COR-L47 (cell line): ENCODE measurements at regions not wholly inside any gene's neighbourhood (a gene's known extent, or its start where the extent isn't known, plus 50 kb on each side); places are given as distances from the start of the nearest gene placed in this dataset.
"Not testable (repeated sequence)": the region's sequence is repeated elsewhere in the genome, so short reads cannot be mapped to it uniquely, and the experiment has no call there.

ENCODE experiments used
- DNase-seq: peaks from one replicate; lab custom pipeline; 2025; lab: John Stamatoyannopoulos, UW

DNA sequence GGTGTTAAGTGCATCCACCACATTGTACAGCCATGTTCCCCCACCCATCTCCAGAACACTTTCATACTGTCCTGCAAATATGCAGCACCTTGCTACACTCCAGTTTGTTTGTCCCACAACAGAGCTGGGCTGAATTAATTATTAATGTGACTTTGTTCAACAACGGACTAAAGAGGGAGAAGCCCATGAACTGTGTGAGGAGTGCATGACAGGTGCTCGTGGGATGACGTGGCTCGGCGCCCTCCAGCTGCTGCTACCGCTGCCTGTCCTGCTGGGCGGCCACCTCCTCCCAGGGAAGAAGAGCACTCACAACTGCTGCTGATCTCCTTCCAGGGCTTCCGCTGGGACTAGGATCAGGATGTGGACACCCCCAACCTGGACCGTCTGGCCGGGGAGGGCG lies 111.2 kb upstream of the DEFB108B start:
- DNase-seq: not testable (repeated sequence)

DNA sequence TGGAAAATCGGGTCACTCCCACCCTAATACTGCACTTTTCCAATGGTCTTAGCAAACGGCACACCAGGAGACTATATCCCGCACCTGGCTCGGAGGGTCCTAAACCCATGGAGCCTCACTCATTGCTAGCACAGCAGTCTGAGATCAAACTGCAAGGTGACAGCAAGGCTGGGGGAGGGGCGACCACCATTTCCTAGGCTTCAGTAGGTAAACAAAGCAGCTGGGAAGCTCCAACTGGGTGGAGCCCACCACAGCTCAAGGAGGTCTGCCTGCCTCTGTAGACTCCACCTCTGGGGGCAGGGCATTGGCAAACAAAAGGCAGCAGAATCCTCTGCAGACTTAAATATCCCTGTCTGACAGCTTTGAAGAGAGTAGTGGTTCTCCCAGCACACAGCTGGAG lies 109.0 kb upstream of the DEFB108B start:
- DNase-seq: not testable (repeated sequence)

DNA sequence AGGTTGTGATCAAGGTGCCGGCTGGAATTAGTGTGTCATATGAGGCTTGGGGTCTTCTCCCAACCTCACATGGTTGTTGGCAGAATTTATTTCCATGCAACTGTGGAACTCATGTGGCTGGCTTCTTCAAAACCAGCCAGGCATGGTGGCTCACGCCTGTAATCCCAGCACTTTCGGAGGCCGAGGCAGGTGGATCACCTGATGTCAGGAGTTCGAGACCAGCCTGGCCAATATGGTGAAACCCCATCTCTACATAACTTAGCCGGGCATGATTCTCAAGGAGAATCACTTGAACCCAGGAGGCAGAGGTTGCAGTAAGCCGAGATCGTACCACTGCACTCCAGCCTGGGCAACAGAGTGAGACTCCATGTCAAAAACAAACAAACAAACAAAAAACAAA lies 102.3 kb upstream of the DEFB108B start:
- not testable (repeated sequence) for DNase-seq

DNA sequence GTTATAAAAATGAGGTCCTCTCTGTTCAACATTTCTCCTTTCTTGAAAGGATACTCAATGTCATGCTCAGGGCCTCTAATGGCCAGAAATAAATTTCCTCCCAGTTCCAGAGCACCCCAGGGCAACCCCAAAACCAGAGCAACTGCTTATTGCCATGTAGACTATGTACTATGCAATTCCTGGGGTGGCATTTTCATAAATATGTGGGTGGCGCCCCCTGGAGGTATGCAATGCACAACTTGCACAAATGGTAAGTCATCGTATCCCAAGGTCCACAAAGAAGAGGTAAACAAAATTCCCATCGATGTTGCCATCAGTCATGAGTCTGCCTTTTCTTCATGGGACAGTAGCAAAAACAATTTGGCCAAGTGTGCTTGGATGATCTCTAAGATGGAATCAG lies 98.6 kb upstream of the DEFB108B start:
- DNase-seq: not testable (repeated sequence)

DNA sequence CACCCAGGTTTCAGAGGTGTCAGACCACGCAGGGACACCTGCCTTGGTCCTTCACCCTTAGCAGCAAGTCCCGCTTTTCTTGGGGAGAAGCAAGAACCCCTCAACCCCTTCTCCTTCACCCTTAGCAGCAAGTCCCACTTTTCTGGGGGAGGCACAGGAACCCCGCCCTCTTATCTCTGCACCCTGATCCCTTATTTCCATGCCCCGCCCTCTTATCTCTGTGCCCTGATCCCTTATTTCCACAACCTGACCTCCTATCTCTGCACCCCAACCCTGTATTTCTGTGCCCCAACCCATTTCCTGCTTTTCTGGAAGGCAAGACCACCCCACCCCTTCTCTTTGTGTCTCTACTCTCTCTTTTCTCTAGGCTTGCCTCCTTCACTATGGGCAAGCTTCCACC lies 94.7 kb upstream of the DEFB108B start:
- not testable (repeated sequence) for DNase-seq

DNA sequence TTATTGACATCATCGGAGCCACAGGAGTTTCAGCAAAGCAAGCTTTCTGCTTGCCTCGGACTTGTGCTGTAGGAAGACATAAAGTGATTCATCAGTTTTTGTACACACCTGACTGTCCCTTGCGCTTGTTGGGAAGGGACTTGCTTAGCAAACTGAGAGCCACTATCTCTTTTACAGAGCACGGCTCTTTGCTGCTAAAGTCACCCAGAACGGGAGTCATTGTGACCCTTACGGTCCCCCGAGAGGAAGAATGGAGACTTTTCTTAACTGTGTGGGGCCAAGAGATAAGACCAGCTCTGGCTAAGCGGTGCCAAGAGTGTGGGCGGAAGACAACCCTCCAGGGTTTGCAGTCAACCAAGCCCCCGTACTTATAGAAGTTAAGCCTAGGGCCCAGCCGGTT lies 89.6 kb upstream of the DEFB108B start:
- DNase-seq: not testable (repeated sequence)

DNA sequence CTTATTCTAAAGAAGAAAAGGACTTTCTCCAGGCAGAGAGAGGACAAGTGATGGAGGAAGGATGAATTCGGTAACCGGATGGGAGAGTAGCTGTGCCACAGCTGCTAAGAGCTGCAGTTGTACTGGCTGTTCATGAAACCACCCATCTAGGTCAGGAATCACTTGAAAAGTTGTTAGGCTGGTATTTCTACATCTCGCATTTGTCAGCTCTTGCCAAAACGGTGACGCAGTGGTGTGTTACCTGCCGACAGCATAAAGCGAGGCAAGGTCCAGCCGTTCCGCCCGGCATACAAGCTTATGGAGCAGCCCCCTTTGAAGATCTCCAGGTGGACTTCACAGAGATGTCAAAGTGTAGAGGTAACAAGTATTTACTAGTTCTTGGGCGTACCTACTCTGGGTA lies 87.3 kb upstream of the DEFB108B start:
- not testable (repeated sequence) for DNase-seq

DNA sequence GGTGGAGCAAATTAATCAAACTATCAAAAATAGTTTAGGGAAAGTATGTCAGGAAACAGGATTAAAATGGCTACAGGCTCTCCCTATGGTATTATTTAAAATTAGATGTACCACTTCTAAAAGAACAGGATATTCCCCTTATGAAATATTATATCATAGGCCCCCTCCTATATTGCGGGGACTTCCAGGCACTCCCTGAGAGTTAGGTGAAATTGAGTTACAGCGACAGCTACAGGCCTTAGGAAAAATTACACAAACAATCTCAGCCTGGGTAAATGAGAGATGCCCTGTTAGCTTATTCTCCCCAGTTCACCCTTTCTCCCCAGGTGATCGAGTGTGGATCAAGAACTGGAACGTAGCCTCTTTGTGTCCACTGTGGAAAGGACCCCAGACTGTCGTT lies 86.7 kb upstream of the DEFB108B start:
- not testable (repeated sequence) for DNase-seq

DNA sequence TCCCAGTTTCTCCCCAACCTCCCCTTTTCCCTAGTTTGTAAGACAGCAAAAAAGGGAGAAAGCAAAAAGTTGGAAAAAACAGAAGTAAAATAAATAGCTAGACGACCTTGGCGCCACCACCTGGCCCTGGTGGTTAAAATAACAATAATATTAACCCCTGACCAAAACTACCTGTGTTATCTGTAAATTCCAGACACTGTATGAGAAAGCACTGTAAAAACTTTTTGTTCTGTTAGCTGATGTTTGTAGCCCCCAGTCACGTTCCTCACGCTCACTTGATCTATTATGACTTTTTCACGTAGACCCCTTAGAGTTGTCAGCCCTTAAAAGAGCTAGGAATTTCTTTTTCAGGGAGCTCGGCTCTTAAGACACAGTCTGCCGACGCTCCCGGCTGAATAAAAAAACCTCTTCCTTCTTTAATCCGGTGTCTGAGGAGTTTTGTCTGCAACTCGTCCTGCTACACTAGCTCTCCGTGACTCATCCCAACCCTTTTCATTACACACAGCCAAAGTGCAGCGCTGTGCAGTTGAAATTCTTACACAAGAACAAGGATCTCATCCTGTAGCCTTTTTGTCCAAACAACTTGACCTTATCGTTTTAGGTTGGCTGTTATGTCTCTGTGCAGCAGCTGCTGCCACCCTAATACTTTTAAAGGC lies 83.9 kb upstream of the DEFB108B start:
- not testable (repeated sequence) for DNase-seq

DNA sequence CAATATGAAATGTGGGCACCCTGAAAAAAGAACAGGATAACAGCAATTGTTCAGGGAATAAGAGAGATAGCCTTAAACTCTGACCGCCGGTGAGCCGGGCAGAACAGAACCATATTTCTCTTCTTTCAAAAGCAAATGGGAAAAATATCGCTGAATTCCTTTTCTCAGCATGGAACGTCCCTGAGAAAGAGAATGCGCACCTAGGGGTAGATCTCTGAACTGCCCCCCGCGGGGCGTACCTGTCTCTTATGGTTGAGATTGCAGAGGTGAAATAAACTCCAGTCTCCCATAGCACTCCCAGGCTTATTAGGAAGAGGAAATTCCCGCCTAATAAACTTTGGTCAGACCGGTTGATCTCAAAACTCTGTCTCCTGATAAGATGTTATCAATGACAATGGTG lies 82.1 kb upstream of the DEFB108B start:
- DNase-seq: not testable (repeated sequence)

DNA sequence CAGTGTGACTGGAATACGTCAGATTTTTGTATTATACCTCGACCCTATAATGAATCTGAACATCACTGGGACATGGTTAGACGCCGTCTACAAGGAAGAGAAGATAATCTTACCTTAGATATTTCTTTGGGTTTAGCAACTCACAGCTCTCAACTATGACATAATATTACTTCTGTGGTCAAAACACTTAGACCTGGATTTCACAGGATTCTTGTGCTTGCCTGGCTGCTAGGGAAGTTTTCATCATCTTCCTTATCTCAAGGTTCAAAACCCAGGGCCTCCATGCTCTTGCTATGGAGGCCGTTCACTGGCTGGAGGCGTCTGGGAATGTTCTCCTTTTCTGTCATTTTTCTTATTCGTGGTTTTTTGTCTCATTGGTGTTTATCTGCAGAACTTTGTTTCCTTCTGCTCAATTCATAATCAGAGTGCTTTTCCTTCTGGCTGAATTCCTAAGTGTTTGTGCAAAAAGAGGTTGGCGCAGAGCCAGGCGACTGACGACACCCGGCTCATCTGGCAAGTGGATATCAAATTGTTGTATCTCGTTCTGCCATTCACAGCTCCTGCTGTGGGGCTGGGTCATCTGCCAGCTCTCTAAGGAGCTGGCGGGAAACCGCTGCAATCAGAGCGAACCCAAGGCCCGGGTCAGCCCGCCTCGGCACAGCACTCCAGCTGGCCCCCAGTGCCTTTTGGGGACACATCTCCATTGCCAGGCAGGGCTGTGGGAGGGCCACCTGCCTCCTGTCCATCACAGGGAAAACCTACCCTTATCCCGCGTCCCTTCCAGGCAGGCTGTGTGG lies 68.1 kb upstream of the DEFB108B start:
- DNase-seq: peak; percentile 17

DNA sequence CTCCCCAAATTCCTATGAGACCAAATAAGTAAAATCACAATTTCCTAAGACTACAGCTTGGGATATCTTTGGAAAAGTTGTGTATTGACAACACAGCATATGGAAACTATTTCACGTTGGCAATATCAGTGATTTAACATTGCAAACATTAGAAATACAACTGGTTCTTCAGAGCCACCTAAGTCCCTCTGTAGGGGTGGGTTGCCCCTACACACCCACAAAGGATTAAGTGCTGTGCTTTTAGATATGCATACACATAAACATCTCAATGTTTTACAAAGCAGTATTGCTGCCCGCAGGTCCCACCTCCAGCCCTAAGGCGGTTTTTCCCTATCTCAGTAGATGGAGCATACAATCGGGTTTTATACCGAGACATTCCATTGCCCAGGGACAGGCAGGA lies 66.0 kb upstream of the DEFB108B start:
- DNase-seq: not testable (repeated sequence)

DNA sequence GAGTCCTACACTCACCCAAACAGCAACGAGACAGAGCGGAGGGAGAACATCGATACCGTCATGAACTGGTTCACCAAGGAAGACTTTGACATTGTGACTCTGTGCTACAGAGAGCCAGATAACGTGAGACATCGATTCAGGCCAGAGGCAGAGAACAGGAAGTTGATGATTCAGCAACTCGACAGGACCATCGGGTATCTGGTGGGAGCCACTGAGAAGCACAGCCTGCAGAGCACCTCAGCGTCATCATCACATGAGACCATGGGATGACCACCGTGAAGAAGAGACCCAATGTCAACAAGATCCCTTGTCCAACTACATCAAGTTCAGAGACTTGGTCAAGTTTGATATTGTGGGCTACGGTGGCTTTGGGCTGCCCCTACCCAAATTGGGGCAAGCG lies 60.8 kb upstream of the DEFB108B start:
- not testable (repeated sequence) for DNase-seq

DNA sequence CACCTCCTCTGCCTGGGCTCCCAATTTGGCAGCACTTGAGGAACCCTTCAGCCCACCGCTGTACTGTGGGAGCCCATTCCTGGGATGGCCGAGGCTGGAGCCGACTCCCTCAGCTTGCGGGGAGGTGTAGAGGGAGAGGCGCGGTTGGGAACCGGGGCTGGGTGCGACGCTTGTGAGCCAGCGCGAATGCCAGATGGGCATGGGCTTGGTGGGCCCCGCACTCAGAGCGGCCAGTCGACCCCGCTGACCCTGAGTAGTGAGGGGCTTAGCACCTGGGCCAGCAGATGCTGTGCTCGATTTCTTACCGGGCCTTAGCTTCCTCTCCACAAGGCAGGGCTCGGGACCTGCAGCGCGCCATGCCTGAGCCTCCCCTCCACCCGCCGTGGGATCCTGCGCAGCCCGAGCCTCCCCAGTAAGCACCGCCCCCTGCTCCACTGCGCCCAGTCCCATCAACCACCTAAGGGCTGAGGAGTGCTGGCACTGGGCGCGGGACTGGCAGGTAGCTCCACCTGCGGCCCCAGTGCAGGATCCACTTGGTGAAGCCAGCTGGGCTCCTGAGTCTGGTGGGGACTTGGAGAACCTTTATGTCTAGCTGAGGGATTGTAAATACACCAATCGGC lies 58.3 kb upstream of the DEFB108B start:
- no peak for DNase-seq

DNA sequence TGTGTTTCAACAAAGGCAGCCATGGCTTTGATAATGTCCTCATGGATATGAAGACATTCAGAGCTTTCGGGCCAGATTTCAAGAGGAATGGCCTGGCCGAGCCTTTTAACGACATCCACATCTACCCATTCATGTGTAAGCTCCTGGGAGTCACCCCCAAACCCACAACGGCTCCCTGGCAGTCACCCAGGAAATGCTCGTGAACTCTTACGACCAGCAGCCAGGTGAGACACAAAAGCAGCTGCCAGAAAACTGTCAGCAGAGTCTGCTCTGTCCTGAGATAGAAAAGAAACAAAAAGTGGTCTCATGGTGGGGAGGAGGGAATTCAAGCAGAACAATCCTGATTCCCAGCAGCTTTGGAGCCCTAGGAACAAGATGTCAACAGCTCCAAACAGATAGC lies 52.9 kb upstream of the DEFB108B start:
- DNase-seq: not testable (repeated sequence)

DNA sequence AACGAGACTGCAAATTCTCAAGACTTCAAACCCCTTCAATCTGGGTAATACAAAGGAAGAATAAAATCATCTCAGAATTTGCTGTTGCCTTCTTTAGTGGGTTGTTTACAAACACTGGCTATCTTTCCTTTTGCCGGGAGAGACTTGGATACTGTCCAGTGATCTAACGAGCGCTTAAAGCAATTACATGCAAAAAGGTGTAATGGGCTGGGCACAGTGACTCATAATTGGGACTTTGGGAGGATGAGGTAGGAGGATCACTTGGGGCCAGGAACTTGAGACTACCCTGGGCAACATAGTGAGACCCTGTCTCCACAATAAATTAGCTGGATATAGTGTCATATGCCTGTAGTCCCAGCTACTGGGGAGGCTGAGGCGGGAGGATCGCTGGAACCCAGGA lies 52.2 kb upstream of the DEFB108B start:
- peak; percentile 49 for DNase-seq

DNA sequence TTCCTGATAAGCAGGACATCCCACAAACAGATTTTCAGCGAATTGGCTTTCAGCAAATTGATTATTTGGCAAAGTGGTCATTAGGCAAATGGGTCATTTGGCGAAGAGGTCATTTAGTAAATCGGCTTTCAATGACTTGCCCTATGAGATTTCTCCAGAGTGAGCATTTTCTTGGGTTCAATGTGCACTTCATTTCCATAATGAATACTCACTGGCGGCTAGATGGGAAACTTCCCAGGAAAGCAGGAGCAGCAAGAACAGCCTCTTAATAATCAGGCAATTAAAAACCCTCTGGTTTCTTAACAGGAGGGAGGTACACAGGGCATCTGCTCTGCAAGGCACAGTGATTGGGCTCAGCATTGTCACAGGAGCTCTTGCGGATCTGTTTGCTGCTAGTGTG lies 51.5 kb upstream of the DEFB108B start:
- DNase-seq: not testable (repeated sequence)

DNA sequence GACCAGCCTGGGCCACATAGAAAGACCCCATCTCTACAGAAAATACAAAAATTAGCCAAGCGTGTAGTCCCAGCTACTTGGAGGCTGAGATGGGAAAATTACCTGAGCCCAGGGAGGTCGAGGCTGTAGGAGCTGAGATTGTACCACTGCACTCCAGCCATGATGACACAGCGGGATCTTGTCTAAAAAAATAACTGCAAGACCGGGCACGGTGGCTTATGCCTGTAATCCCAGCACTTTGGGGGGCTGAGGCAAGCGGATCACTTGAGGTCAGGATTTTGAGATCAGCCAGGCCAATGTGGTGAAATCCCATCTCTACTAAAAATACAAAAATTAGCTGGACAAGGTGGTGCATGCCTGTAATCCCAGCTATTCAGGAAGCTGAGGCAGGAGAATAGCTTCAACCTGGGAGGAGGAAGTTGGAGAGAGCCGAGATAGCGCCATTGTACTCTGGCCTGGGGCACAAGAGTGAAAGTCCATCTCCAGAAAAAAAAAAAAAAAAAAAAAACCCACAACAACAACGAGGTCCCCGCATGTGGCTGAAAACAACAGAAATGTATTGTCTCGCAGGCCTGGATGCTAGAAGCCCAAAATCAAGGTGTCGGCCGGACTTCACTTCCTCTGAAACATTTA lies 50.7 kb upstream of the DEFB108B start:
- DNase-seq: not testable (repeated sequence)

DNA sequence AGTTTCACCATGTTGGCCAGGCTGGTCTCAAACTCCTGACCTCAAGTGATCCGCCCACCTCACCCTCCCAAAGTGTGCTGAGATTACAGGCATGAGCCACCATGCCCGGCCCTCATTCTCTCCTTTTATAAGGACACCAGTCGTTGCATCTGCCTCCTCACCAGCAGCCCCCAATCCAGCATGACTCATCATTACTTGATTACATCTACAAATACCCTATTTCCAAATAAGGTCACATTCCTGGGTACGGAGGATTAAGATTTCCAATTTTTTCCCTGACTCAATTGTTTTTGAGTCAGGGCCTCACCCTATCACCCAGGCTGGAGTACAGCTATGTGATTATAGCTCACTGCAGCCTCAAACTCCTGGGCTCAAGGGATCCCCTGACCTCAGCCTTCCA lies 49.8 kb upstream of the DEFB108B start:
- not testable (repeated sequence) for DNase-seq
